AG04450 (cell line): ENCODE measurements at regions not wholly inside any gene's neighbourhood (a gene's known extent, or its start where the extent isn't known, plus 50 kb on each side); places are given as distances from the start of the nearest gene placed in this dataset.

Experiments used
- CTCF ChIA-PET: fragments of 300-600, 350-600 bp; formaldehyde crosslinking; extraction: SDS; loops from one replicate; lab custom pipeline; 2022; ENCODE audit warnings: antibody characterized with exemption, inconsistent platforms; lab: Charles Lee
- POLR2A ChIA-PET: fragments of 350-600 bp; formaldehyde crosslinking; extraction: SDS; loops from one replicate; lab custom pipeline; 2021; ENCODE audit warnings: antibody characterized with exemption, inconsistent platforms; lab: Yijun Ruan, JAX
- DNase-seq: peaks from one replicate; pipeline ENCODE4 v3.0.0-alpha.2; 2011; ENCODE audit warnings: low read depth, low spot score
- H3K27ac ChIP-seq: one replicate; pipeline ENCODE4 v1.5.1; 2012; ENCODE audit warnings: low read depth, low read length, control low read depth
- H3K27me3 ChIP-seq: one replicate; pipeline ENCODE4 v1.6.0; 2012; ENCODE audit warnings: low read length; ENCODE audit not compliant: control insufficient read depth, insufficient read depth
- H3K4me3 ChIP-seq: 2 replicates; pipeline ENCODE4 v1.5.1; 2011; ENCODE audit warnings: mild to moderate bottlenecking, low read depth, low read length, control low read depth
- H3K9me3 ChIP-seq: 2 replicates; pipeline ENCODE4 v1.5.1; 2012; ENCODE audit warnings: low read length; ENCODE audit not compliant: control insufficient read depth, insufficient read depth
- TF ChIP-seq, protein P1 (sequence below): IDR thresholded peaks from 2 replicates; pipeline ENCODE4 v1.5.1; 2011; ENCODE audit warnings: low read depth, low read length, control low read depth, inconsistent platforms

DNA sequence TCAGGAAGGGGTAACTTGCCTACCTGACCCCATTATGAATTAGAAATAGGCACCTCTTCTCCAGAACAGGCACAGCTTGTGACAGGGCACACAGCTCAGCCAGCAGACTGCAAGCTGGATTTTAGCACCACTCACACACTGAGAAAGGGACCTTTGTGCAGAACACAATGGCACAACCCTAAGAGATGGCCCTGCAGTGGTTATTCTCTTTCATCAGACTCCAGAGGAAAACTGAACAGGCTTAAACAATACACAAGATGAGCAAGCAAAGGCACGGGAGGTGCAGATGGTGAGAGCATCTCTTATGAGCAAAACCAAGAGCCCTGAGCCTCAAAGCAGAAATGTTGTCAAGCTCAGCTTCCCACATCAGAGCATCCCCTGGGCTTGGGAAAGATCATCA is 93.8 kb upstream of the LRRC55 start:
- TF ChIP-seq, protein P1, sequence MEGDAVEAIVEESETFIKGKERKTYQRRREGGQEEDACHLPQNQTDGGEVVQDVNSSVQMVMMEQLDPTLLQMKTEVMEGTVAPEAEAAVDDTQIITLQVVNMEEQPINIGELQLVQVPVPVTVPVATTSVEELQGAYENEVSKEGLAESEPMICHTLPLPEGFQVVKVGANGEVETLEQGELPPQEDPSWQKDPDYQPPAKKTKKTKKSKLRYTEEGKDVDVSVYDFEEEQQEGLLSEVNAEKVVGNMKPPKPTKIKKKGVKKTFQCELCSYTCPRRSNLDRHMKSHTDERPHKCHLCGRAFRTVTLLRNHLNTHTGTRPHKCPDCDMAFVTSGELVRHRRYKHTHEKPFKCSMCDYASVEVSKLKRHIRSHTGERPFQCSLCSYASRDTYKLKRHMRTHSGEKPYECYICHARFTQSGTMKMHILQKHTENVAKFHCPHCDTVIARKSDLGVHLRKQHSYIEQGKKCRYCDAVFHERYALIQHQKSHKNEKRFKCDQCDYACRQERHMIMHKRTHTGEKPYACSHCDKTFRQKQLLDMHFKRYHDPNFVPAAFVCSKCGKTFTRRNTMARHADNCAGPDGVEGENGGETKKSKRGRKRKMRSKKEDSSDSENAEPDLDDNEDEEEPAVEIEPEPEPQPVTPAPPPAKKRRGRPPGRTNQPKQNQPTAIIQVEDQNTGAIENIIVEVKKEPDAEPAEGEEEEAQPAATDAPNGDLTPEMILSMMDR = no peak
- H3K27me3 ChIP-seq = no peaks in the 10 kb centered on the region
- DNase-seq = no peak
- no peaks in the 10 kb centered on the region for H3K9me3 ChIP-seq
- H3K4me3 ChIP-seq = no peak overlapping the region
- H3K27ac ChIP-seq = no peak overlapping the region
- CTCF ChIA-PET = interaction anchor here (3.3 kb wide), 1 partner anchor 161 kb away, joined by 15 read pairs; no protein-coding TSS in a partner anchor
- POLR2A ChIA-PET = no interaction called here

DNA sequence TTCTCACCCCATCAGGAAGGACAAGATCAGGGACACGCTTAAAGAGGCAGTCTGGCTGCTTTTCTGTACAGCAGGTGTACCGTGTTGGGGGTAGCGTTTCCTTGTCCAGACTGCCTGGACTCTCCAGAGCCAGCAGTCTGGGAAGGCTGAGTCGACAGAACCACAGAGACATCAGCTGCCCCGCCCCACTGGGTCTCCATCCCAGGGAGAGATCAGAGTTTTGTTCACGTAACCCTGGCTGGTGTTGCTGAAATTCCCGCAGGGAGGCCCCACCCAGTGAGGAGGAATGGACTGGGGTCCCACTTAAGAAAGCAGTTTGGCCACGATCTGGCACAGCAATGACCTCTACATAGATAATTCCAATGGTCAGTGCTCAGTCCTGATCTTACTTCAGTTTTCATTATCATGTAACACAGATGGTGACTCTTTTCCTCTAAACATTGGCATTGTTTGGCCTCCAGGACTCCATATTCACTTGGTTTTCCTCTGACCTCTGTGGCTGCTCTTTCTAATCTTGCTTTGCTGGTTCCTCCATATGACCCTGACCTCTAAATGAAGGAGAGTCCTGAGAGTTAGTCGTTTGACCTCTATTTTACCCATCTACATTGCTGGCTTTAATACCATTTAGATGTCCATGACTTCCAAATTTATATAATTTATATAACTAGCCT is 89.6 kb upstream of the LRRC55 start:
- CTCF ChIA-PET = interaction anchor here (0.5 kb wide), 1 partner anchor 157 kb away, joined by 3 read pairs; no protein-coding TSS in a partner anchor
- no peaks in the 10 kb centered on the region for H3K27me3 ChIP-seq
- TF ChIP-seq, protein P1 = no peak

DNA sequence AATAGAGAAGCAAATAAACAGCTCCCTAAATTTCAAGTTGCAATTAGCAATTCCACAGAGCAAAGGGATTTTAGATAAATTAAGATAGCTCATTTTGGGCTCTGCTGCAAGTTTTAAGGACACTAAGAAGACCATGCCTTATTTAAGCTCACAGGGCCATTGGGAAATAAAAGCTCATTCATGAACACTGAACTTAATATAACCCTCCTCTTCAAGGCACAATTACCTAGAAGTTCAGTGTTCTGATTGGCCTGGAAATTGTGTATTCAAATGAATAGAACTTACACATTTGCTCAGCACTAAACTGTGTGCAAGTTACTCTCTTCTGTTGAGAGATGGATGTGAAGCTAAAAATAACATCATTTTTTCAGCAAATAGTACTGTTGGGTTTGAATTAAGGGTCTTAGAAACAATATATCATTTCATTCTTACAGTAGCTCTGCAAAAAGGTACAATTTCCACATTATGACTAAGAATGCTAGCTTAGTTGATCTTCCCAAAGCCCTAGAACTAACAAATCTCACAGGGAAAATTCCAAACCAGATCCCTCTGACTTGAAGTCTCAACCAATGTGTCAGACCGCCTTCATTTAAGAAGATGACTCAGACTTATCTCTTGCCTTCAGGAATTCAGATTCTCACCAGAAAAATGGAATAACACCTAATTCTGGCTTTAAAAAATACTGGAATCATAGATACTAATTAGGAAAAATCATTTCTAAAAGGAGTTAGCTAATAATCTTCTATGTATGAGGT is 87.4 kb upstream of the LRRC55 start:
- no peak overlapping the region for H3K4me3 ChIP-seq
- POLR2A ChIA-PET = no interaction called here
- DNase-seq = no peak
- H3K9me3 ChIP-seq = no peaks in the 10 kb centered on the region
- CTCF ChIA-PET = interaction anchor here (1.0 to 2.9 kb wide), 4 partner anchors 27 to 253 kb away, joined by 3 to 23 read pairs (median 4); no protein-coding TSS in a partner anchor
- no peaks in the 10 kb centered on the region for H3K27me3 ChIP-seq
- TF ChIP-seq, protein P1 = no peak
- no peak overlapping the region for H3K27ac ChIP-seq

More for the DNA sequence above, 89.6 kb upstream of the LRRC55 start:
- H3K4me3 ChIP-seq = no peak overlapping the region
- H3K9me3 ChIP-seq = no peaks in the 10 kb centered on the region
- no peak for DNase-seq
- no peak overlapping the region for H3K27ac ChIP-seq
- POLR2A ChIA-PET = no interaction called here

DNA sequence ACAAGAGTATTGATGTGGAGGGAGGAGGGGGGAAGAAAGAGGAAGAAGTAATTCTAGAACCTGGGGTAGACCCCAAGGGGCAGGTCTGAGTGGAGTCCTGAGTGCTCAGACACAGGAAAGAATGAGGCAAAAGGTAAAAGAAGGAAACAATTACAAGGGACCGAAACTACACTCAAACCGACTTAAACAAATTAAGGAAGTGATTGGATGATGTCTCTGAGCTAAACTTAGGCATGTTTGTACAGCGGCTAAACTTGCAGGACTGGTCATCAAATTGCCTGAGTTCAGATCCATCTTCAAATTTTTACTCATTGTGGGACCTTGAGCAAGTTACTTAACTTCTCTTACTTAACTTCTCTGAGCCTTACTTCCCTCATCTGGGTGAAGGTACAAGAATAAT is 86.3 kb upstream of the LRRC55 start:
- Histone ChIP-seq H3K27me3 (no peaks in the 10 kb centered on the region), H3K27ac (no peak overlapping the region), H3K9me3 (no peaks in the 10 kb centered on the region), H3K4me3 (no peak overlapping the region)
- POLR2A ChIA-PET = no interaction called here
- TF ChIP-seq, protein P1 = no peak
- no peak for DNase-seq
- CTCF ChIA-PET = interaction anchor here (1.3 to 2.9 kb wide), 2 partner anchors 154 to 158 kb away, joined by 3 to 23 read pairs; no protein-coding TSS in a partner anchor

DNA sequence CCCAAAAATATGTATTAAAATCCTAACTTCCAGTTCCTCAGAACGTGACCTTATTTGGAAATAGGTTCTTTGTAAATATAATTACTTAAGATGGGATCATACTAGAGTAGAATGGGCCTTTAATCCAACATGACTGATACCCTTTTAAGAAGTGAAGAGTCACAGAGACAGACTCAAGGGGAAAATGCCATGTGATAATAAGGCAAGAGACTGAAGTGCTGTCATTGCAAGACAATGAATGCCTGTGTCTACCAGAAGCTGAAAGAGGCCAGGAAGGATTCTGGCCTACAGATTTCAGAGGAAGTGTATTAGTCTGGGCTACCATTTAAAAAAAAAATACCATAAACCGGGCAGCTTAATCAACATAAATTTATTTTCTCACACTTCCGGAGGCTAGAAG is 85.9 kb upstream of the LRRC55 start:
- no peak for DNase-seq
- H3K9me3 ChIP-seq = no peaks in the 10 kb centered on the region
- ChIA-PET CTCF (interaction anchor here (2.1 kb wide), 1 partner anchor 153 kb away, joined by 24 read pairs; no protein-coding TSS in a partner anchor), POLR2A (no interaction called here)
- H3K4me3 ChIP-seq = no peak overlapping the region
- no peaks in the 10 kb centered on the region for H3K27me3 ChIP-seq
- H3K27ac ChIP-seq = no peak overlapping the region
- TF ChIP-seq, protein P1 = no peak
